DND-41 (cell line): ENCODE measurements at regions not wholly inside any gene's neighbourhood (a gene's known extent, or its start where the extent isn't known, plus 50 kb on each side); places are given as distances from the start of the nearest gene placed in this dataset.

Source experiments
- ATAC-seq: fragments of 200-7000 bp; cut with Tn5 transposase; 3 replicates; pipeline ENCODE4 v1.9.1; 2021; ENCODE audit warnings: low read depth; ENCODE audit not compliant: insufficient read depth
- DNase-seq: peaks from one replicate; pipeline ENCODE4 v3.0.0-alpha.2; 2020
- H2AFZ ChIP-seq: 2 replicates; pipeline ENCODE4 v1.6.0; 2012; ENCODE audit warnings: low read depth, low read length
- H3K27ac ChIP-seq: 2 replicates; pipeline ENCODE4 v1.5.1; 2012; ENCODE audit warnings: low read length, inconsistent platforms
- H3K27me3 ChIP-seq: fragments of 200-600 bp; sonication (generic); 2 replicates; pipeline ENCODE4 v1.6.0; 2012; ENCODE audit warnings: low read length, mild to moderate bottlenecking, inconsistent platforms; ENCODE audit not compliant: insufficient read depth, poor library complexity
- H3K36me3 ChIP-seq: 2 replicates; pipeline ENCODE4 v1.5.1; 2012; ENCODE audit warnings: low read length, inconsistent platforms; ENCODE audit not compliant: insufficient read depth
- H3K4me1 ChIP-seq: 2 replicates; pipeline ENCODE4 v1.5.1; 2012; ENCODE audit warnings: mild to moderate bottlenecking, low read length; ENCODE audit not compliant: insufficient read depth
- H3K4me2 ChIP-seq: 2 replicates; pipeline ENCODE4 v1.6.0; 2012; ENCODE audit warnings: mild to moderate bottlenecking, moderate library complexity, low read length, inconsistent platforms; ENCODE audit not compliant: insufficient read depth
- H3K4me3 ChIP-seq, 2 experiments: fragments of 200-600 bp in 1 of 2; shearing (Covaris generic) in 1 of 2; 2 replicates each; pipeline ENCODE4 v1.5.1; 2012 to 2016; ENCODE audit warnings: inconsistent platforms in 2 of 2, low read length in 2 of 2, mild to moderate bottlenecking in 2 of 2, low read depth in 1 of 2, moderate library complexity in 1 of 2
- H3K79me2 ChIP-seq: 2 replicates; pipeline ENCODE4 v1.6.0; 2012; ENCODE audit warnings: low read length, inconsistent platforms; ENCODE audit not compliant: insufficient read depth
- H3K9ac ChIP-seq: 2 replicates; pipeline ENCODE4 v1.6.0; 2012; ENCODE audit warnings: low read depth, mild to moderate bottlenecking, inconsistent platforms, low read length, moderate library complexity
- H3K9me3 ChIP-seq: 2 replicates; pipeline ENCODE4 v1.5.1; 2012; ENCODE audit warnings: low read length, moderate library complexity, mild to moderate bottlenecking, inconsistent platforms; ENCODE audit not compliant: insufficient read depth, severe bottlenecking
- H4K20me1 ChIP-seq: 2 replicates; pipeline ENCODE4 v1.6.0; 2012; ENCODE audit warnings: low read length; ENCODE audit not compliant: insufficient read depth
- EZH2 ChIP-seq: IDR thresholded peaks from 3 replicates; pipeline ENCODE4 v1.6.1; 2012; ENCODE audit warnings: borderline replicate concordance, low read depth, mild to moderate bottlenecking, moderate library complexity, low read length, inconsistent platforms; ENCODE audit not compliant: severe bottlenecking
- TF ChIP-seq, protein P1 (sequence below): IDR thresholded peaks from 2 replicates; pipeline ENCODE4 v1.5.1; 2012; ENCODE audit warnings: borderline replicate concordance, low read length, moderate library complexity, mild to moderate bottlenecking; ENCODE audit not compliant: poor library complexity, severe bottlenecking; ENCODE audit errors: extremely low read depth

DNA sequence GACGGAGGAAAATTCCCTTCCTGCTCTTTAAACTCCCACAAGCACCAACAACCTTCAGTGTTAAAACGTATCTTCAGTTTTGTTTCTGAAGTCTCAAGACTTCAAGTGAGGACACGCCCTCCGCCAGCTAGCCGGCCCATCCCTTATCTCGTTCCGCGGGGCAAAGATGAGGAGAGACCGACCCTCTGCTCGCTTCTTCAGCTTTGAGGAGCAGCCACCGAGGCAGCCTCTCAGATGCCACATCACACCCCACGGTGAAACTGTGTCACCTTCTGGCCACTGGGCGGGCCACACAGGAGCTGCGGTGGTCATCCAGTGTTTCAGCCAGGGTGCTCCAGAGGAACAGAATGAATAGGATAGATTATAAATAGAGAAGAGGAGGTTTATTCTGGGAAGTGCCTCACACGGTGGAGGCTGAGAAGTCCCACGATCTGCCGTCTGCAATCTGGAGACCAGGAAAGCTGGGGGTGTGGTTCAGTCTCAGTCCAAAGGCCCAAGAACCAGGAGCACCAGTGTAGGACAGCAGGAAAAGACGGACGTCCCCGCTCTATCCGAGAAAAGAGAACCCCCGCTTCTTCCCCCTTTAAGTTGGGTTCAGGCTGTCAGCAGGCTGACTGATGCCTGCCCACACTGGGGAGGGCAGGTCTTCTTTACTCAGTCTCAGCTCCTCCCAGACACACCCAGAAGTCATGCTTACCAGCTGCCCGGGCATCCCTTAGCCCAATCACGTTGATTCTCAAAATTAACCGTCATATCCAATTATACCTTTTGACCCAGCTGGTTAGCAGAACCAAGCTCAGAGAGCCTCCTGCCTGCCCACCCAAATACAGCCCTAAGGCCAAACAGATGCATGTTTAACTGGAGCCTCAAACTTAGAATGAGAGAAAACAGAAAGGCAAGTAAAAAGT, 399.7 kb upstream of the ID2 start:
- Histone ChIP-seq H3K27ac (0 out of 2 replicates have a peak overlapping the region, but pooled peaks have one; percentile 26), H2AFZ (no peak overlapping the region), H3K36me3 (no peaks in the 10 kb centered on the region), H3K4me2 (no peak overlapping the region), H3K79me2 (no peaks in the 10 kb centered on the region), H3K9me3 (no peaks in the 10 kb centered on the region), H3K9ac (no peak overlapping the region), H3K4me3 (no peak overlapping the region), H3K4me1 (peaks cover 17% of the 10 kb centered on the region), H3K27me3 (no peaks in the 10 kb centered on the region), H4K20me1 (no peaks in the 10 kb centered on the region)
- no peak for TF ChIP-seq EZH2
- TF ChIP-seq, protein P1, sequence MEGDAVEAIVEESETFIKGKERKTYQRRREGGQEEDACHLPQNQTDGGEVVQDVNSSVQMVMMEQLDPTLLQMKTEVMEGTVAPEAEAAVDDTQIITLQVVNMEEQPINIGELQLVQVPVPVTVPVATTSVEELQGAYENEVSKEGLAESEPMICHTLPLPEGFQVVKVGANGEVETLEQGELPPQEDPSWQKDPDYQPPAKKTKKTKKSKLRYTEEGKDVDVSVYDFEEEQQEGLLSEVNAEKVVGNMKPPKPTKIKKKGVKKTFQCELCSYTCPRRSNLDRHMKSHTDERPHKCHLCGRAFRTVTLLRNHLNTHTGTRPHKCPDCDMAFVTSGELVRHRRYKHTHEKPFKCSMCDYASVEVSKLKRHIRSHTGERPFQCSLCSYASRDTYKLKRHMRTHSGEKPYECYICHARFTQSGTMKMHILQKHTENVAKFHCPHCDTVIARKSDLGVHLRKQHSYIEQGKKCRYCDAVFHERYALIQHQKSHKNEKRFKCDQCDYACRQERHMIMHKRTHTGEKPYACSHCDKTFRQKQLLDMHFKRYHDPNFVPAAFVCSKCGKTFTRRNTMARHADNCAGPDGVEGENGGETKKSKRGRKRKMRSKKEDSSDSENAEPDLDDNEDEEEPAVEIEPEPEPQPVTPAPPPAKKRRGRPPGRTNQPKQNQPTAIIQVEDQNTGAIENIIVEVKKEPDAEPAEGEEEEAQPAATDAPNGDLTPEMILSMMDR, result no peak
- DNase-seq (no peak), ATAC-seq (peak; percentile 23; the same call in 1 of the 3 replicates)

DNA sequence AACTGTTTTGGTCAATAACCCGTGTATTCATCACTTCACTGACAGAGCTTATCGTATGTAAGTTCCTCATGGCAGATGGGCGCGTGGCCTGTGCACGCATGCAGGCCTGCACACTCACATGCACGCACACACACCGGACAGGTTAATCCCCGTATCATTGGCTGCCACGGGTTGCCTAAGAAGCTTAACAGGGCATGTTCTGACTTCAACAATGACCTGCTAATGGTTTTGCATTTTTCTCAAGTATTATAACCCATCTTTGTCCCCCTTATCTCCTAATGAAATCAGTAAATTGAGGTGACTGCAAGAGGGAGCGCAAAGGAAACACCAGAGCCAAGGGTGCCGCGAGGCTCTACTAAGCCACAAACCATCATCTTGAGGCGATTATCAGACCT, 399.0 kb upstream of the ID2 start:
- no peak overlapping the region for H3K4me2 ChIP-seq
- no peaks in the 10 kb centered on the region for H3K36me3 ChIP-seq
- ATAC-seq, result peak; percentile 79
- 0 out of 2 replicates have a peak overlapping the region, but pooled peaks have one; percentile 26 for H3K27ac ChIP-seq
- peaks cover 17% of the 10 kb centered on the region for H3K4me1 ChIP-seq
- H3K27me3 ChIP-seq, result no peaks in the 10 kb centered on the region
- TF ChIP-seq EZH2, result no peak
- TF ChIP-seq, protein P1, result no peak
- H4K20me1 ChIP-seq, result no peaks in the 10 kb centered on the region
- no peaks in the 10 kb centered on the region for H3K9me3 ChIP-seq
- no peaks in the 10 kb centered on the region for H3K79me2 ChIP-seq
- peak; percentile 53 for DNase-seq
- no peak overlapping the region for H2AFZ ChIP-seq
- H3K4me3 ChIP-seq, result no peak overlapping the region
- H3K9ac ChIP-seq, result no peak overlapping the region

DNA sequence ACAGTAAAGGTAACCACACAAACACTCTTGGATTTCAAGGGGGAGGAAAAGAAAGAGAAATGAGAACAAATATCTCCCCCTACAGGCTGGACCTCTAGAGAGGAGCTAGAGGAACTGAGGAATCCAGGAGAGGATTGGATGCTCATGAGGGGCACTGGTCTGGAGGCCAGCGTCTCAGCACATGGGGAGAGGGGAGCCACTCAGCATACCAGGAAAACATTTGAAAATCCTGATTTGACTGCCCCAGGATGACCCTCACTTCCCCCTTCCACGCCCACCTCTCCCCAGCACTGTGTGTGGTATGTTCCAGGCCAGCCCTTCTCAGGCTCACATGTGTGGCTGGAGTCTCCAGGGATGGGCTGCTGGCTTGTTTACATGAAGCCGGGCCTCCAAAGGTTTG, 396.8 kb upstream of the ID2 start:
- DNase-seq (no peak), ATAC-seq (no peak)
- Histone ChIP-seq H3K27ac (no peak overlapping the region), H3K4me1 (peaks cover 17% of the 10 kb centered on the region), H3K27me3 (no peaks in the 10 kb centered on the region), H3K4me2 (no peak overlapping the region), H4K20me1 (no peaks in the 10 kb centered on the region), H3K9ac (no peak overlapping the region), H3K79me2 (no peaks in the 10 kb centered on the region), H3K9me3 (no peaks in the 10 kb centered on the region), H3K36me3 (no peaks in the 10 kb centered on the region), H2AFZ (no peak overlapping the region), H3K4me3 (no peak overlapping the region)
- no peak for TF ChIP-seq EZH2
- TF ChIP-seq, protein P1, result peak; percentile 43
